GM12875 (cell line): ENCODE measurements at regions not wholly inside any gene's neighbourhood (a gene's known extent, or its start where the extent isn't known, plus 50 kb on each side); places are given as distances from the start of the nearest gene placed in this dataset.
"Not testable (repeated sequence)": the region's sequence is repeated elsewhere in the genome, so short reads cannot be mapped to it uniquely, and the experiment has no call there.

Source experiments
- H3K4me3 ChIP-seq: one replicate; pipeline ENCODE4 v1.5.1; 2011; ENCODE audit warnings: low read depth, low read length, control low read depth
- TF ChIP-seq, protein P1 (sequence below): IDR thresholded peaks from 2 replicates; pipeline ENCODE4 v1.5.1; 2011; ENCODE audit warnings: low read depth, mild to moderate bottlenecking, control low read depth, inconsistent platforms, low read length, moderate library complexity, borderline replicate concordance; ENCODE audit not compliant: insufficient read depth

DNA sequence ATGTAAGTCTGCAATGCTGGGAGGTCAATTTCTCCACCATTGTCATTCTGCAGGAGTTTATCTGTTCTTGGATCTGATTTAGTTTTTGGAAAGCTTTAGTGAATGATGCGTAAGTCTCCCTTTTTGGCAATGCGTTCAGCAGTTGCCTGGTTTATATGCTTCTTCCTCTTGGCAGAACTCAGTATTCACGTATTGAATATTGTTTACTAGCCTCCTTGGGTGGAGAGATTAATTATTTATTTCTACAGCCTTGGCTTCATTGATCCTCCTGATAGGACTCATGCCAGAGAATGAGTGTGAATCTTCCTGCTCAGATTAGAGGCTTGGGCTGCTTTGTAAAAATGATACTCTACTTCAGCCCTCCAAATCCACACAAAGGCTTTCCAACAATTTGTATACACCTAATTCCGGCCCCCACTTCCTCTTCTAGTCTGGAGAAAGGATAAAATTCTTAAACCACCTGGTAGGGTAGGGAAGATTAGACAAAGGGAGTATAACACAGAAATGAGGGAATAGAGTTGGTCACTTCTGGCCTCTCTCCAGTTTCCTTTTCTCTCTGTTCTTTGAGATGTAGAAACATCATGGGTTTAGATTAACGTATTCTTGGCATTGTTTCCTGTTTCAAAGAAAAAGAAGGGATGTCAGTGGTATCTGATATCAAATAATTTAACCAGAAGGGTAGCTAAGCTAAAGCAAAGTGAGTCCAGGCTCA is 929.8 kb downstream of the KCNJ2 start:
- no peak overlapping the region for H3K4me3 ChIP-seq
- TF ChIP-seq, protein P1, sequence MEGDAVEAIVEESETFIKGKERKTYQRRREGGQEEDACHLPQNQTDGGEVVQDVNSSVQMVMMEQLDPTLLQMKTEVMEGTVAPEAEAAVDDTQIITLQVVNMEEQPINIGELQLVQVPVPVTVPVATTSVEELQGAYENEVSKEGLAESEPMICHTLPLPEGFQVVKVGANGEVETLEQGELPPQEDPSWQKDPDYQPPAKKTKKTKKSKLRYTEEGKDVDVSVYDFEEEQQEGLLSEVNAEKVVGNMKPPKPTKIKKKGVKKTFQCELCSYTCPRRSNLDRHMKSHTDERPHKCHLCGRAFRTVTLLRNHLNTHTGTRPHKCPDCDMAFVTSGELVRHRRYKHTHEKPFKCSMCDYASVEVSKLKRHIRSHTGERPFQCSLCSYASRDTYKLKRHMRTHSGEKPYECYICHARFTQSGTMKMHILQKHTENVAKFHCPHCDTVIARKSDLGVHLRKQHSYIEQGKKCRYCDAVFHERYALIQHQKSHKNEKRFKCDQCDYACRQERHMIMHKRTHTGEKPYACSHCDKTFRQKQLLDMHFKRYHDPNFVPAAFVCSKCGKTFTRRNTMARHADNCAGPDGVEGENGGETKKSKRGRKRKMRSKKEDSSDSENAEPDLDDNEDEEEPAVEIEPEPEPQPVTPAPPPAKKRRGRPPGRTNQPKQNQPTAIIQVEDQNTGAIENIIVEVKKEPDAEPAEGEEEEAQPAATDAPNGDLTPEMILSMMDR: no peak

DNA sequence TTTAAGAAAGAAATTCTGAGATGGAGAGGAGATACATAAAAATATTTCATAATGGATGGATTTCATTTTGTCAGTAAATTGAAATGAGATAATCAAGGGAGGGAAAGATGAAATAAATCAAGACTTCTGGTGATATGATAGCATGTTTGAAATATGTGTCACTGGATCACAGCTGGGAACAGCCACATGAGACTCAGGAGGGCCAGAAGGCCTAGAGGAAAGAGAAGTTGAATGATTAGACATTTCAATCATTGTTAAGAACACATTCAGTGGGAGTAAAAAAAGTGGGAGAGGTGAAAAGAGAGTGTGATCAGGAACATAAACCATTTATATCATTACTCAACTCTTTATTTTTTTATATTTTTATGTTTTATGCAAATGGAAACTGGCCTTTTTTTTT is 933.4 kb downstream of the KCNJ2 start:
- TF ChIP-seq, protein P1: no peak
- no peak overlapping the region for H3K4me3 ChIP-seq

DNA sequence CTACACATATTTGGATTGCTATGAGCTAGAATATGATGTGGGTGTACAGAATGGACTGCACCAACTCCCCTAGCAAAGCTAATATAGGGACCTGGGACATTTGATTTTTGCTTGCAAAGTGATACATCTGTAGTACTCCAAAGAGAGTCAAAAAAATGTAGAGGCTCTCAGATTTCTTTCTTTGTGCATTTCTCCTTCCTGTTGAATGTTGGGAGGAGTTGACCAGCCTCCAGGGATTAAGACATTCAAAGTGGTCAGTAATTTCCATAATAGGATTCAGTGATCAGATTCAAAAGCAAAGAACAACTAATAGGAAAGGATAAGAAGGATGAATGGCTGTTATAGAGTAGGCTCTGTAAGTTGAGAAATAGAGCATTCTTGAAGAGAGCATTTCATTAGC is 934.9 kb downstream of the KCNJ2 start:
- TF ChIP-seq, protein P1: no peak

DNA sequence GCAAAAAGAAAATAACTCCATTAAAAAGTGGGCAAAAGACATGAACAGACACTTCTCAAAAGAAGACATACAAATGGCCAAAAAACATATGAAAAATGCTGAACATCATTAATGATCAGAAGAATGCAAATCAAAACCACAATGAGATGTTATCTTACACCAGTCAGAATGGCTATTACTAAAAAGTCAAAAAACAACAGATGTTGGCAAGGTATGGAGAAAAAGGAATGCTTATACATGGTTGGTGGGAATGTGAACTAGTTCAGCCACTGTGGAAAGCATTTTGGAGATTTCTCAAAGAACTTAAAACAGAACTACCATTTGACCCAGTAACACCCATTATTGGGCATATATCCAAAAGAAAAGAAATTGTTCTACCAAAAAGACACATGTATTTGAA is 936.7 kb downstream of the KCNJ2 start:
- not testable (repeated sequence) for H3K4me3 ChIP-seq

More for the DNA sequence above, 934.9 kb downstream of the KCNJ2 start:
- no peak overlapping the region for H3K4me3 ChIP-seq

DNA sequence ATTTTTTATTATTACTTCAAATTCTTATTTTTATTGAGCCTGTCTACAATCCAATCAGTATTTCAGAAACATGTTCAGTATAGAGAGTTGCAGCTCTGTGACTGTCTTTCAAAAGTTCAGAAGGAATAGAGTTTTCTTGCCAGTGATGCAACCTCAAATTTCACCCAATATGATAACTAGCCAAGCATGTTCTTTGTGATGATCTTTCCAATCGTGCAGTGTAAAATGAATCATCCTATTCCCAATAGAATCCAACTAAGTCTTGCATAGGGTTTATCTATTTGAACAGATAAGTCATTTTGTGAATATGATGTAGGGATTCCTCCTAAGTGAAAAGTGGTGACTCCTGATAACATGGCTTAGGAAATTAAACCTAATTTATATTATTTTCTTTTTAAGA is 937.8 kb downstream of the KCNJ2 start:
- no peak overlapping the region for H3K4me3 ChIP-seq
- TF ChIP-seq, protein P1: no peak

DNA sequence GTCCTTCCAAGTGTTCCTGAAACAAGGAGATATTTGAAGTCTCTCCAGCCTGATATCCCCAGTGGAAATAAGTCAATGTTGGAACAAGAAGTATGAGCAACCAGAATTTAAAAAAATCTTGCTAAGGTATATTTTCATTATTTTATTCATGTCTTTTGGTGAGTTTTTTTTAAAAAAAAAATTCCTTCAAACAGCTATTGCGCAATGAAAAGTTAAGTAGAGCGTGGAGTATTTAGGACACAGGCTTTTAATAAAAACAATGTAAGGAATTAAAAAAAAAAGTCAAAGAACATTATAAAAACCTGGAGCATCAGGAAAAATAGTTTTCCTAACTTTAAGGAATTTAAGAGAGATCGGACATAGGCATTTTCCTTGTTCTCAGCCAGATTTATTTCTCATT is 940.4 kb downstream of the KCNJ2 start:
- no peak overlapping the region for H3K4me3 ChIP-seq
- TF ChIP-seq, protein P1: no peak

DNA sequence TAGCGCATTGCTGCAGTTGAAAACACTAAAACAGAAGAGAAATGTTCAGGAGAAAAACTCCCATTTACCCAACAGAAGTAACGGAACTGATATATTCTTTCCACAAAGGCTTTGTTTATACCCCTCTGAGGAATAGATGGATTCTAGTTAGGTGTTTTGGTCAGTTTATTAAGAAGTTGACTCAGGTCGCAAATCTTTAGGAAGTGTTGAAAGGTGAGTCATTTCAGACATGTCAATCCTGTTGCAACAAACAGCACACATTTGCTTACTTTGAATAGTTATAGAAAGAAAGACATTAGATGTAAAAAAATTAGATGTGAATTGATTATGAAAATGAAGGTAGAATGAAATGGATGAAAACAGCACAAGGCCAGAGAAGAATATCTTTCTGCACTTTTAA is 941.0 kb downstream of the KCNJ2 start:
- H3K4me3 ChIP-seq: no peak overlapping the region
- TF ChIP-seq, protein P1: no peak
